H1 (cell line): ENCODE measurements at regions not wholly inside any gene's neighbourhood (a gene's known extent, or its start where the extent isn't known, plus 50 kb on each side); places are given as distances from the start of the nearest gene placed in this dataset.
A peak's percentile ranks its signal among the peaks of the same experiment; 100 is the strongest.

ENCODE experiments used
- CTCF ChIA-PET: fragments of 300-600 bp; sonication (Branson Sonifier 250); formaldehyde crosslinking; loops from one replicate; lab custom pipeline; 2021; ENCODE audit not compliant: partially characterized antibody; lab: Charles Lee
- POLR2A ChIA-PET: fragments of 300-600 bp; sonication (Branson Sonifier 250); formaldehyde crosslinking; loops from one replicate; lab custom pipeline; 2021; ENCODE audit warnings: inconsistent platforms; ENCODE audit not compliant: partially characterized antibody; lab: Charles Lee
- DNase-seq, 2 experiments: peaks; one replicate each; pipeline versions ENCODE4 v3.0.0 to v3.0.0-alpha.2; 2010 to 2022; ENCODE audit warnings: low spot score in 2 of 2, low read depth in 1 of 2, mixed read lengths in 1 of 2
- FAIRE-seq: peaks from 2 replicates; lab custom pipeline; 2011; peaks lifted over from hg19 to GRCh38; lab: Jason Lieb, UNC
- H2AFZ ChIP-seq: 2 replicates; pipeline ENCODE4 v1.8.1; 2012; ENCODE audit warnings: low read length, inconsistent platforms
- H2AK5ac ChIP-seq: 2 replicates; pipeline ENCODE4 v1.6.1; 2013; ENCODE audit warnings: low read depth, low read length
- H2BK120ac ChIP-seq: replicated peaks from 2 replicates; pipeline ENCODE3; 2013; ENCODE audit warnings: low read depth, low read length, inconsistent platforms
- H2BK12ac ChIP-seq: 2 replicates; pipeline ENCODE4 v1.6.1; 2013; ENCODE audit warnings: low read depth, low read length
- H2BK15ac ChIP-seq: 2 replicates; pipeline ENCODE4 v1.6.1; 2013; ENCODE audit warnings: low read length
- H2BK20ac ChIP-seq: 2 replicates; pipeline ENCODE4 v1.6.1; 2013; ENCODE audit warnings: low read length
- H2BK5ac ChIP-seq: 2 replicates; pipeline ENCODE4 v1.6.1; 2013; ENCODE audit warnings: low read depth, low read length
- H3K14ac ChIP-seq: 2 replicates; pipeline ENCODE4 v1.6.1; 2013; ENCODE audit warnings: inconsistent platforms; ENCODE audit not compliant: insufficient read length
- H3K18ac ChIP-seq: 2 replicates; pipeline ENCODE4 v1.6.1; 2013; ENCODE audit warnings: low read length; ENCODE audit errors: extremely low read depth
- H3K23ac ChIP-seq: 2 replicates; pipeline ENCODE4 v1.6.1; 2013; ENCODE audit warnings: inconsistent platforms; ENCODE audit not compliant: insufficient read length
- H3K23me2 ChIP-seq: 2 replicates; pipeline ENCODE4 v1.6.1; 2013; ENCODE audit warnings: low read depth, low read length
- H3K27ac ChIP-seq: 2 replicates; pipeline ENCODE4 v1.6.1; 2011; ENCODE audit warnings: low read depth, low read length, inconsistent platforms
- H3K27me3 ChIP-seq, 4 experiments: replicated peaks in 1 of 4; 1 replicate in 1 of 4; 2 replicates in 3 of 4; pipeline versions ENCODE4 v1.6.1 to v1.8.1; 2011 to 2013; ENCODE audit warnings: low read length in 3 of 4, mild to moderate bottlenecking in 3 of 4, inconsistent platforms in 2 of 4, mixed read lengths in 2 of 4, moderate library complexity in 1 of 4; ENCODE audit not compliant: control insufficient read depth in 3 of 4, insufficient read depth in 3 of 4; ENCODE audit errors: extremely low read depth in 1 of 4
- H3K36me3 ChIP-seq, 4 experiments: 2 replicates each; pipeline versions ENCODE4 v1.6.1 to v1.8.1; 2011 to 2013; ENCODE audit warnings: mild to moderate bottlenecking in 4 of 4, low read length in 3 of 4, moderate library complexity in 2 of 4, control low read depth in 1 of 4, inconsistent platforms in 1 of 4; ENCODE audit not compliant: insufficient read depth in 4 of 4, control insufficient read depth in 2 of 4
- H3K4ac ChIP-seq: replicated peaks from 2 replicates; pipeline ENCODE3; 2013; ENCODE audit warnings: low read length, low read depth, mixed read lengths, inconsistent platforms; ENCODE audit not compliant: insufficient read length
- H3K4me1 ChIP-seq, 4 experiments: replicated peaks in 1 of 4; 1 replicate in 1 of 4; 2 replicates in 3 of 4; pipeline versions ENCODE4 v1.6.1 to v1.8.1; 2011 to 2013; ENCODE audit warnings: low read length in 3 of 4, inconsistent platforms in 2 of 4, mixed read lengths in 1 of 4; ENCODE audit not compliant: insufficient read depth in 4 of 4, control insufficient read depth in 3 of 4
- H3K4me2 ChIP-seq, 2 experiments: 2 replicates each; pipeline versions ENCODE4 v1.6.1 to v1.8.1; 2011 to 2013; ENCODE audit warnings: low read depth in 2 of 2, low read length in 2 of 2, control low read depth in 1 of 2, inconsistent platforms in 1 of 2, mild to moderate bottlenecking in 1 of 2; ENCODE audit not compliant: insufficient read depth in 1 of 2
- H3K4me3 ChIP-seq, 4 experiments: fragments of 200-600, 300-600 bp in 1 of 4; sonication (generic), shearing (Covaris generic), sonication (Bioruptor Twin) in 1 of 4; 2 replicates each; pipeline versions ENCODE4 v1.5.1 to v1.8.1; 2011 to 2016; ENCODE audit warnings: low read length in 4 of 4, low read depth in 3 of 4, control low read depth in 2 of 4, inconsistent platforms in 2 of 4, mild to moderate bottlenecking in 2 of 4, mixed read lengths in 1 of 4, moderate library complexity in 1 of 4; ENCODE audit not compliant: insufficient read depth in 2 of 4; ENCODE audit errors: extremely low read depth in 1 of 4
- H3K56ac ChIP-seq: replicated peaks from 2 replicates; pipeline ENCODE3; 2013; ENCODE audit warnings: low read depth, mild to moderate bottlenecking, mixed read lengths, low read length, inconsistent platforms; ENCODE audit not compliant: insufficient read length
- H3K79me1 ChIP-seq: 2 replicates; pipeline ENCODE4 v1.6.1; 2013; ENCODE audit warnings: low read depth, low read length, control low read depth
- H3K79me2 ChIP-seq, 2 experiments: 2 replicates each; pipeline versions ENCODE4 v1.6.1 to v1.8.1; 2012 to 2013; ENCODE audit warnings: low read length in 2 of 2, mild to moderate bottlenecking in 2 of 2, inconsistent platforms in 1 of 2; ENCODE audit not compliant: insufficient read depth in 2 of 2, control insufficient read depth in 1 of 2
- H3K9ac ChIP-seq, 4 experiments: replicated peaks in 1 of 4; 1 replicate in 1 of 4; 2 replicates in 3 of 4; pipeline versions ENCODE4 v1.6.1 to v1.8.1; 2011 to 2013; ENCODE audit warnings: low read depth in 3 of 4, low read length in 3 of 4, control low read depth in 2 of 4, mild to moderate bottlenecking in 2 of 4, moderate library complexity in 2 of 4, inconsistent platforms in 1 of 4; ENCODE audit errors: extremely low read depth in 1 of 4
- H3K9me3 ChIP-seq, 2 experiments: 2 replicates each; pipeline versions ENCODE4 v1.6.1 to v1.8.1; 2012 to 2013; ENCODE audit warnings: mild to moderate bottlenecking in 2 of 2, moderate library complexity in 2 of 2, control low read depth in 1 of 2, inconsistent platforms in 1 of 2, low read depth in 1 of 2, low read length in 1 of 2, mixed read lengths in 1 of 2; ENCODE audit not compliant: insufficient read depth in 2 of 2
- H4K20me1 ChIP-seq, 2 experiments: replicated peaks in 1 of 2; 2 replicates each; pipeline versions ENCODE3 to v1.8.1; 2011 to 2013; ENCODE audit warnings: inconsistent platforms in 2 of 2, low read length in 2 of 2, mild to moderate bottlenecking in 1 of 2; ENCODE audit not compliant: insufficient read depth in 2 of 2, control insufficient read depth in 1 of 2
- H4K5ac ChIP-seq: 2 replicates; pipeline ENCODE4 v1.6.1; 2013; ENCODE audit warnings: low read length, low read depth, mixed read lengths, inconsistent platforms; ENCODE audit not compliant: insufficient read length
- H4K8ac ChIP-seq: 2 replicates; pipeline ENCODE4 v1.8.0; 2013; ENCODE audit warnings: mild to moderate bottlenecking, moderate library complexity, low read length, inconsistent platforms; ENCODE audit not compliant: insufficient read depth; ENCODE audit errors: extremely low read depth
- H4K91ac ChIP-seq: replicated peaks from 2 replicates; pipeline ENCODE3; 2013; ENCODE audit warnings: low read length, mixed read lengths, inconsistent platforms; ENCODE audit not compliant: insufficient read length
- GABPA ChIP-seq: IDR thresholded peaks from 2 replicates; pipeline ENCODE4 v1.6.1; 2011; ENCODE audit warnings: mild to moderate bottlenecking, low read length, moderate library complexity, borderline replicate concordance; ENCODE audit not compliant: insufficient read depth
- HDAC6 ChIP-seq: IDR thresholded peaks from one replicate; pipeline ENCODE4 v1.7.1; 2012; ENCODE audit warnings: low read depth, mild to moderate bottlenecking, inconsistent platforms, low read length, moderate library complexity
- JUND ChIP-seq: IDR thresholded peaks from 2 replicates; pipeline ENCODE4 v1.6.1; 2011; ENCODE audit warnings: mild to moderate bottlenecking, improper control_type of control experiment, low read length
- KDM1A ChIP-seq: fragments of 200-600, 300-600 bp; sonication (generic); IDR thresholded peaks from 2 replicates; pipeline ENCODE4 v1.7.1; 2016; ENCODE audit warnings: mild to moderate bottlenecking, low read length, borderline replicate concordance
- NANOG ChIP-seq: IDR thresholded peaks from 2 replicates; pipeline ENCODE4 v1.6.1; 2011; ENCODE audit warnings: low read length, low read depth, mild to moderate bottlenecking, inconsistent platforms; ENCODE audit not compliant: insufficient read depth, poor library complexity, severe bottlenecking
- NRF1 ChIP-seq: IDR thresholded peaks from 2 replicates; pipeline ENCODE4 v1.6.1; 2011; ENCODE audit warnings: mild to moderate bottlenecking, low read depth, low read length, improper control_type of control experiment
- RXRA ChIP-seq: IDR thresholded peaks from 2 replicates; pipeline ENCODE4 v1.6.1; 2011; ENCODE audit warnings: low read depth, mild to moderate bottlenecking, low read length, moderate library complexity; ENCODE audit not compliant: insufficient read depth
- SP2 ChIP-seq: IDR thresholded peaks from 2 replicates; pipeline ENCODE4 v1.6.1; 2012; ENCODE audit warnings: mild to moderate bottlenecking, low read length, inconsistent platforms
- ZNF274 ChIP-seq: IDR thresholded peaks from 2 replicates; pipeline ENCODE4 v1.7.0; 2012; ENCODE audit warnings: low read length, borderline replicate concordance; ENCODE audit errors: extremely low read depth
- whole genome bisulfite sequencing, 2 experiments: shearing (Covaris generic) in 1 of 2; methylation state at CpG; one replicate each; pipeline versions ENCODE4 v1.1.6 to v1.1.7; 2013 to 2015; ENCODE audit warnings: low lambda C conversion rate in 2 of 2, mixed read lengths in 2 of 2, inconsistent platforms in 1 of 2, low coverage in 1 of 2, missing lambda C conversion rate in 1 of 2; ENCODE audit not compliant: insufficient replicate concordance in 2 of 2, insufficient coverage in 1 of 2, insufficient read length in 1 of 2; ENCODE audit errors: extremely low coverage in 1 of 2, missing lambda C conversion rate in 1 of 2; 5-methylcytosine and 5-hydroxymethylcytosine counted together

GRCh38 chr3:23701716-23702597 is 103.8 kb upstream of the UBE2E1 start:
- Histone ChIP-seq H3K79me1 (no peaks in the 10 kb centered on the region), H3K4me1 (peaks cover 2 to 12% (median 5%) of the 10 kb centered on the region in 4 experiments; a peak in 5 of 7 replicates), H3K4me3 (no peak overlapping the region), H3K4me2 (no peak overlapping the region), H2BK120ac (no peak overlapping the region), H3K79me2 (no peaks in the 10 kb centered on the region), H3K27ac (no peak overlapping the region), H4K5ac (no peak overlapping the region), H2BK15ac (no peak overlapping the region), H3K56ac (no peak overlapping the region), H3K23ac (no peak overlapping the region), H2AFZ (no peak overlapping the region), H2BK12ac (peak overlapping the region; percentile 3; the same call in 1 of the 2 replicates), H4K20me1 (no peaks in the 10 kb centered on the region), H3K23me2 (no peaks in the 10 kb centered on the region), H2AK5ac (no peak overlapping the region), H4K91ac (no peak overlapping the region), H3K18ac (no peak overlapping the region), H2BK20ac (no peak overlapping the region), H3K9me3 (no peaks in the 10 kb centered on the region), H3K14ac (no peak overlapping the region), H4K8ac (no peak overlapping the region), H3K4ac (no peak overlapping the region), H3K9ac (no peak overlapping the region), H3K27me3 (no peaks in the 10 kb centered on the region), H3K36me3 (no peaks in the 10 kb centered on the region), H2BK5ac (no peak overlapping the region)
- 69% methylated on average over 9 of the region's 9 CpGs; no CpG with 5 or more reads in 1 of the 2 experiments for WGBS, 2 experiments
- ChIA-PET CTCF (interaction anchor here (0.9 to 1.7 kb wide), 2 partner anchors 11 to 102 kb away, joined by 3 to 5 read pairs; no protein-coding TSS in a partner anchor), POLR2A (interaction anchor here (1.7 kb wide), 1 partner anchor 108 kb away, joined by 5 read pairs; no protein-coding TSS in a partner anchor)
- DNase-seq (peak in 1 of 2 experiments; percentile 53), FAIRE-seq (no peak)
- TF ChIP-seq JUND, result peak; percentile 76; the same call in 1 of the 2 replicates
- TF ChIP-seq KDM1A, result no peak
- no peak for TF ChIP-seq GABPA
- no peak for TF ChIP-seq RXRA
- TF ChIP-seq SP2, result no peak
- no peak for TF ChIP-seq ZNF274
- no peak for TF ChIP-seq NRF1
- TF ChIP-seq NANOG, result no peak
- no peak for TF ChIP-seq HDAC6
